ENCODE measurements at regions not wholly inside any gene's neighbourhood (a gene's known extent, or its start where the extent isn't known, plus 50 kb on each side); places are given as distances from the start of the nearest gene placed in this dataset.

DNA sequence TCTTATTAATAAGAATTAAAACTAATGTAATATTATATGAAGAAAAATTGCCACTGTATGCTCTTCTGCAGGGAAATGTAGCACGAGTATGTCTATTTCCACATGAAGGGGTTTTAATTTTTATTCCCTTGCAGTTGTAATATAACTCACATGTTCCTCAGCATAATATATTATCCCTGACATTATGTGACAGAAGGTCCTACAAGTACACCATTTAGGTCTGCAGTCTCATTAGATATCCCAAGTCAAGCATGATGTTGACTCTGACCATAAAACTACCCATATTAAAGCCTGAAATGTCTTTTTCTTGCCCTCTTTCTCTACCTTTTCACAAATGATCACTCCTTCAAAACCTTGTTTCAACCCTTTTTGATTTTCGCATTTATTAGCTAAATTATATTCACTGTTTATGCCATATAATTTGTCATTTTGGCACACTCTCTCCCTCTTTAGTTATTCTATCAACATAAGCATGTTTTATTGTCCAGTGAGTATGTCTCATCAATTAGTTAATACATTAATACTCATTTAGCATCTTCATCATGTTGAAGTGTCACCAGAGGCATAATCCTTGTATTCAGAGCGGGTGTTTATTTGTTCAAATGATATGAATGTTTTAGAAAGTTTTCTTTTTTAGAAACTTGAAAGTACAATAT, 532.8 kb downstream of the MAT2B start:
- Histone ChIP-seq H3K79me2 (ENCODE audit: insufficient read depth, low read length) (no peaks in the 10 kb centered on the region), H3K4me2 (replicated peaks; ENCODE audit: extremely low read depth, low read length, poor library complexity, severe bottlenecking) (no peak overlapping the region), H3K9ac (ENCODE audit: insufficient read depth, low read length, poor library complexity, severe bottlenecking) (no peak overlapping the region), H3K4me3 (replicated peaks in 1 of 3; ENCODE audit: low read depth in 2 of 3, low read length in 3 of 3) (no peak overlapping the region), H3K9me3 (replicated peaks in 1 of 2; ENCODE audit: control insufficient read depth in 1 of 2, insufficient read depth in 1 of 2, low read length in 2 of 2) (no peaks in the 10 kb centered on the region), H3K27ac (ENCODE audit: low read depth in 1 of 2, low read length in 2 of 2) (no peak overlapping the region), H4K20me1 (ENCODE audit: insufficient read depth, low read length) (no peaks in the 10 kb centered on the region), H3K36me3 (replicated peaks in 1 of 2; ENCODE audit: control insufficient read depth in 1 of 2, insufficient read depth in 2 of 2, low read length in 2 of 2) (no peaks in the 10 kb centered on the region), H3K27me3 (ENCODE audit: control insufficient read depth in 2 of 2, insufficient read depth in 2 of 2, low read length in 2 of 2) (peaks cover 0 to 2% of the 10 kb centered on the region in 2 donors), H2AFZ (ENCODE audit: insufficient read depth, low read depth, low read length, poor library complexity, severe bottlenecking) (no peak overlapping the region), H3K4me1 (ENCODE audit: control insufficient read depth in 1 of 2, insufficient read depth in 2 of 2, low read length in 2 of 2) (no peaks in the 10 kb centered on the region)
- Mint-ChIP-seq H3K27me3 (ENCODE audit: low read depth in 3 of 3) (peaks cover 0 to 1% (median 1%) of the 10 kb centered on the region in 3 donors), H3K4me3 (no peak overlapping the region), H3K36me3 (no peaks in the 10 kb centered on the region), H3K9me3 (no peaks in the 10 kb centered on the region), H3K27ac (no peak overlapping the region), H3K4me1 (no peaks in the 10 kb centered on the region)
- intact Hi-C loops (cut with micrococcal nuclease), result no loop called here
- WGBS (ENCODE audit: insufficient coverage), result no CpG with 5 or more reads among the region's 3 CpGs
- TF ChIP-seq, protein P1, sequence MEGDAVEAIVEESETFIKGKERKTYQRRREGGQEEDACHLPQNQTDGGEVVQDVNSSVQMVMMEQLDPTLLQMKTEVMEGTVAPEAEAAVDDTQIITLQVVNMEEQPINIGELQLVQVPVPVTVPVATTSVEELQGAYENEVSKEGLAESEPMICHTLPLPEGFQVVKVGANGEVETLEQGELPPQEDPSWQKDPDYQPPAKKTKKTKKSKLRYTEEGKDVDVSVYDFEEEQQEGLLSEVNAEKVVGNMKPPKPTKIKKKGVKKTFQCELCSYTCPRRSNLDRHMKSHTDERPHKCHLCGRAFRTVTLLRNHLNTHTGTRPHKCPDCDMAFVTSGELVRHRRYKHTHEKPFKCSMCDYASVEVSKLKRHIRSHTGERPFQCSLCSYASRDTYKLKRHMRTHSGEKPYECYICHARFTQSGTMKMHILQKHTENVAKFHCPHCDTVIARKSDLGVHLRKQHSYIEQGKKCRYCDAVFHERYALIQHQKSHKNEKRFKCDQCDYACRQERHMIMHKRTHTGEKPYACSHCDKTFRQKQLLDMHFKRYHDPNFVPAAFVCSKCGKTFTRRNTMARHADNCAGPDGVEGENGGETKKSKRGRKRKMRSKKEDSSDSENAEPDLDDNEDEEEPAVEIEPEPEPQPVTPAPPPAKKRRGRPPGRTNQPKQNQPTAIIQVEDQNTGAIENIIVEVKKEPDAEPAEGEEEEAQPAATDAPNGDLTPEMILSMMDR (IDR thresholded peaks at IDR 0.05), result no peak
- no peak for DNase-seq

DNA sequence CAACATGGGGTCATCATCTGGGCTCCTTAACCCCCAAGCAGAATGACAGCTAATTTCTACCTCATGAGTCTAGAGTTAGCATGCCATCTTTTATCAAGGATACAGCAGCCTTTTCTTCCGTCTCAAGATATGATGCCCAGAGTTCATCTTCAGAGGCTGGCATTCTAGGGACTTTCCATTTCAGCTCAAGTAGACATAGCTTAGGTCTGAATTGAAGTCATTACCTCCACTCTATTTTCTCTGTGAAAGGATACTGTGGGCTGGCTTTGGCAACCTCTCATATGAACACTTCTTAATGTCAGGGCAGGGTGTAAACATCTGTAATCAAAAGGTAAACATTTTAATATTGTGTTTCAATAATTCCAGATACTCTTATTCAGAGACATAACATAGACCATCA, 535.7 kb downstream of the MAT2B start:
- Histone ChIP-seq H3K4me2 (replicated peaks; ENCODE audit: extremely low read depth, low read length, poor library complexity, severe bottlenecking) (no peak overlapping the region), H3K4me1 (ENCODE audit: control insufficient read depth in 1 of 2, insufficient read depth in 2 of 2, low read length in 2 of 2) (no peaks in the 10 kb centered on the region), H4K20me1 (ENCODE audit: insufficient read depth, low read length) (no peaks in the 10 kb centered on the region), H3K9ac (ENCODE audit: insufficient read depth, low read length, poor library complexity, severe bottlenecking) (no peak overlapping the region), H3K36me3 (replicated peaks in 1 of 2; ENCODE audit: control insufficient read depth in 1 of 2, insufficient read depth in 2 of 2, low read length in 2 of 2) (no peaks in the 10 kb centered on the region), H3K27me3 (ENCODE audit: control insufficient read depth in 2 of 2, insufficient read depth in 2 of 2, low read length in 2 of 2) (peaks cover 0 to 2% of the 10 kb centered on the region in 2 donors), H3K4me3 (replicated peaks in 1 of 3; ENCODE audit: low read depth in 2 of 3, low read length in 3 of 3) (no peak overlapping the region), H3K27ac (ENCODE audit: low read depth in 1 of 2, low read length in 2 of 2) (no peak overlapping the region), H3K79me2 (ENCODE audit: insufficient read depth, low read length) (no peaks in the 10 kb centered on the region), H3K9me3 (replicated peaks in 1 of 2; ENCODE audit: control insufficient read depth in 1 of 2, insufficient read depth in 1 of 2, low read length in 2 of 2) (no peaks in the 10 kb centered on the region), H2AFZ (ENCODE audit: insufficient read depth, low read depth, low read length, poor library complexity, severe bottlenecking) (no peak overlapping the region)
- Mint-ChIP-seq H3K9me3 (peaks cover 0 to 3% (median 0%) of the 10 kb centered on the region in 7 donors), H3K4me1 (peaks cover 3% of the 10 kb centered on the region), H3K27me3 (ENCODE audit: low read depth in 3 of 3) (peaks cover 0 to 5% (median 1%) of the 10 kb centered on the region in 3 donors), H3K27ac (no peak overlapping the region), H3K4me3 (no peak overlapping the region), H3K36me3 (no peaks in the 10 kb centered on the region)
- TF ChIP-seq, protein P1 (IDR thresholded peaks at IDR 0.05), result no peak
- 86% methylated on average over 1 of the region's 1 CpG for WGBS (ENCODE audit: insufficient coverage)
- intact Hi-C loops (cut with micrococcal nuclease), result no loop called here
- no peak for DNase-seq

Measured in CD14-positive monocyte (primary cell).